Right atrium auricular region (tissue), 2 donors: ENCODE measurements at regions not wholly inside any gene's neighbourhood (a gene's known extent, or its start where the extent isn't known, plus 50 kb on each side); places are given as distances from the start of the nearest gene placed in this dataset.
"Not testable (repeated sequence)": the region's sequence is repeated elsewhere in the genome, so short reads cannot be mapped to it uniquely, and the experiment has no call there.

ENCODE experiments used
- DNase-seq: peaks from one replicate; pipeline ENCODE4 v3.0.0-alpha.2; 2019; ENCODE audit warnings: low spot score
- H3K27ac ChIP-seq, 2 donors: fragments of 200-600 bp; sonication (generic); 1 replicate in 1 of 2; 2 replicates in 1 of 2; pipeline ENCODE4 v1.5.1; 2016 to 2019
- H3K27me3 ChIP-seq, 2 donors: fragments of 200-600 bp; sonication (generic); one replicate each; pipeline versions ENCODE4 v1.5.1 to v1.6.0; 2017 to 2019
- H3K36me3 ChIP-seq: fragments of 200-600 bp; sonication (generic); one replicate; pipeline ENCODE4 v1.5.1; 2016
- H3K4me1 ChIP-seq, 2 donors: fragments of 200-600 bp; sonication (generic); one replicate each; pipeline versions ENCODE4 v1.5.1 to v1.6.0; 2017 to 2019
- H3K4me3 ChIP-seq, 2 donors: fragments of 200-600 bp; sonication (generic); 1 replicate in 1 of 2; 2 replicates in 1 of 2; pipeline ENCODE4 v1.5.1; 2017 to 2019; ENCODE audit warnings: mild to moderate bottlenecking in 1 of 2, moderate library complexity in 1 of 2
- H3K9me3 ChIP-seq, 2 donors: fragments of 200-600 bp; sonication (generic); one replicate each; pipeline ENCODE4 v1.5.1; 2019
- CTCF ChIP-seq, 2 donors: fragments of 200-600 bp; sonication (generic); IDR thresholded peaks; one replicate each; pipeline ENCODE4 v1.5.1; 2019; ENCODE audit warnings: antibody characterized with exemption in 2 of 2

- H3K4me3 ChIP-seq: no peak overlapping the region
- no peak for TF ChIP-seq CTCF (IDR thresholded peaks at IDR 0.05)
- no peaks in the 10 kb centered on the region for H3K36me3 ChIP-seq
- no peaks in the 10 kb centered on the region for H3K4me1 ChIP-seq
- no peak overlapping the region for H3K27ac ChIP-seq
- no peaks in the 10 kb centered on the region for H3K9me3 ChIP-seq
- no peaks in the 10 kb centered on the region for H3K27me3 ChIP-seq
- DNase-seq: no peak
Observed at GRCh38 chr9:24011009-24011717, 185.1 kb upstream of the ELAVL2 start.

GRCh38 chr9:24009322-24009721 is 183.3 kb upstream of the ELAVL2 start:
- TF ChIP-seq CTCF (IDR thresholded peaks at IDR 0.05): no peak
- Histone ChIP-seq H3K9me3 (no peaks in the 10 kb centered on the region), H3K27ac (no peak overlapping the region), H3K36me3 (no peaks in the 10 kb centered on the region), H3K4me3 (no peak overlapping the region), H3K27me3 (no peaks in the 10 kb centered on the region), H3K4me1 (no peaks in the 10 kb centered on the region)
- DNase-seq: no peak

- no peak for TF ChIP-seq CTCF (IDR thresholded peaks at IDR 0.05)
- Histone ChIP-seq H3K9me3 (no peaks in the 10 kb centered on the region), H3K4me3 (no peak overlapping the region), H3K4me1 (no peaks in the 10 kb centered on the region), H3K27ac (no peak overlapping the region), H3K36me3 (no peaks in the 10 kb centered on the region), H3K27me3 (no peaks in the 10 kb centered on the region)
- DNase-seq: no peak
Observed at GRCh38 chr9:24007185-24007584, 181.1 kb upstream of the ELAVL2 start.

GRCh38 chr9:23991874-23992273 is 165.8 kb upstream of the ELAVL2 start:
- not testable (repeated sequence) for H3K36me3 ChIP-seq, DNase-seq, H3K4me3 ChIP-seq, H3K9me3 ChIP-seq, H3K4me1 ChIP-seq, H3K27me3 ChIP-seq, H3K27ac ChIP-seq

GRCh38 chr9:23979491-23979890 is 153.5 kb upstream of the ELAVL2 start:
- no peak overlapping the region for H3K27ac ChIP-seq
- H3K4me3 ChIP-seq: no peak overlapping the region
- H3K4me1 ChIP-seq: no peaks in the 10 kb centered on the region
- no peaks in the 10 kb centered on the region for H3K27me3 ChIP-seq
- DNase-seq: no peak
- TF ChIP-seq CTCF (IDR thresholded peaks at IDR 0.05): no peak
- H3K36me3 ChIP-seq: no peaks in the 10 kb centered on the region
- H3K9me3 ChIP-seq: no peaks in the 10 kb centered on the region

GRCh38 chr9:23962101-23962500 is 136.1 kb upstream of the ELAVL2 start:
- Histone ChIP-seq H3K9me3 (peaks cover 0 to 4% of the 10 kb centered on the region in 2 donors), H3K36me3 (no peaks in the 10 kb centered on the region), H3K4me1 (no peaks in the 10 kb centered on the region), H3K27me3 (no peaks in the 10 kb centered on the region), H3K27ac (no peak overlapping the region), H3K4me3 (no peak overlapping the region)
- no peak for DNase-seq
- TF ChIP-seq CTCF (IDR thresholded peaks at IDR 0.05): no peak
